IPS DF 4.7 (cell line): ENCODE measurements at regions not wholly inside any gene's neighbourhood (a gene's known extent, or its start where the extent isn't known, plus 50 kb on each side); places are given as distances from the start of the nearest gene placed in this dataset.
A peak's percentile ranks its signal among the peaks of the same experiment; 100 is the strongest.

Experiments
- DNase-seq: peaks from one replicate; pipeline ENCODE4 v3.0.0-alpha.2; 2013; ENCODE audit warnings: low spot score; ENCODE audit errors: extremely low read depth

GRCh38 chr14:49464885-49465284 is 121.3 kb downstream of the RPS29 start:
- no peak for DNase-seq

GRCh38 chr14:49463146-49463545 is 123.0 kb downstream of the RPS29 start:
- DNase-seq = no peak

- peak; percentile 36 for DNase-seq
These were observed 124.4 kb downstream of the RPS29 start for GRCh38 chr14:49461529-49462401.

GRCh38 chr14:49460662-49461061 is 125.5 kb downstream of the RPS29 start:
- no peak for DNase-seq

GRCh38 chr14:49456589-49456988 is 129.6 kb downstream of the RPS29 start:
- no peak for DNase-seq

GRCh38 chr14:49451938-49452337 is 134.2 kb downstream of the RPS29 start:
- DNase-seq = no peak

GRCh38 chr14:49449749-49450148 is 136.4 kb downstream of the RPS29 start:
- no peak for DNase-seq

- no peak for DNase-seq
These were observed 138.6 kb downstream of the RPS29 start for GRCh38 chr14:49447540-49448107.

- no peak for DNase-seq
These were observed 139.4 kb downstream of the RPS29 start for GRCh38 chr14:49446801-49447200.

- DNase-seq = no peak
These were observed 147.9 kb downstream of the RPS29 start for GRCh38 chr14:49438256-49438770.

GRCh38 chr14:49428076-49428475 is 158.1 kb downstream of the RPS29 start:
- DNase-seq = no peak

GRCh38 chr14:49427117-49427516 is 159.1 kb downstream of the RPS29 start:
- no peak for DNase-seq

GRCh38 chr14:49425921-49426320 is 160.3 kb downstream of the RPS29 start:
- DNase-seq = no peak

GRCh38 chr14:49424436-49425331 is 161.5 kb downstream of the RPS29 start:
- no peak for DNase-seq

- no peak for DNase-seq
These were observed 166.0 kb downstream of the RPS29 start for GRCh38 chr14:49420201-49420600.

- DNase-seq = no peak
These were observed 167.4 kb downstream of the RPS29 start for GRCh38 chr14:49418789-49419188.

- no peak for DNase-seq
These were observed 168.4 kb downstream of the RPS29 start for GRCh38 chr14:49417790-49418189.

GRCh38 chr14:49408187-49408933 is 177.8 kb downstream of the RPS29 start:
- DNase-seq = no peak

- no peak for DNase-seq
These were observed 180.9 kb downstream of the RPS29 start for GRCh38 chr14:49405291-49405690.

- no peak for DNase-seq
These were observed 184.8 kb downstream of the RPS29 start for GRCh38 chr14:49401373-49401772.

GRCh38 chr14:49396801-49397200 is 189.4 kb downstream of the RPS29 start:
- no peak for DNase-seq
